ENCODE measurements at regions not wholly inside any gene's neighbourhood (a gene's known extent, or its start where the extent isn't known, plus 50 kb on each side); places are given as distances from the start of the nearest gene placed in this dataset.
"Not testable (repeated sequence)": the region's sequence is repeated elsewhere in the genome, so short reads cannot be mapped to it uniquely, and the experiment has no call there.

DNA sequence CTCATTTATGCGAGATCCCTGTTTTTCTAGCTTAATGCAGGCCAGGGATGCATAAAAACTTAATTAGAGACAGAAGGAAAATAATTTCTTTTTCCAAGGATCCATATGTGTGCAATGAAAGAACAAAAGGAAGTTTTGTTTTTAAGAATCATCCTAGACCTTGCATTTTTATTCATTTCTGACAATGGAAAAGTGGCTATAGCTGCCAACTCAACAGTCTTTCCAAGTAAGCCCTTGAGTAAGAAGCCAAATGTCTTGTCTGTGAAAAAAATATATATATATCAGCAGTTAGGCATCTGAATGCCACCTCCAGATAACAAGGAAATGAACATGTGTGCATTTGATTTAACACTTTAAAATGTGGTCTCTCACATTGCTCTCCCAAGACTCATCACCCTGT lies 1397.6 kb downstream of the GATA3 start:
- H3K9me2 ChIP-seq (ENCODE audit: insufficient read depth) = no peaks in the 10 kb centered on the region
- ATAC-seq = no peak
- no peak overlapping the region for H3K27ac ChIP-seq (ENCODE audit: low read depth, low read length)

DNA sequence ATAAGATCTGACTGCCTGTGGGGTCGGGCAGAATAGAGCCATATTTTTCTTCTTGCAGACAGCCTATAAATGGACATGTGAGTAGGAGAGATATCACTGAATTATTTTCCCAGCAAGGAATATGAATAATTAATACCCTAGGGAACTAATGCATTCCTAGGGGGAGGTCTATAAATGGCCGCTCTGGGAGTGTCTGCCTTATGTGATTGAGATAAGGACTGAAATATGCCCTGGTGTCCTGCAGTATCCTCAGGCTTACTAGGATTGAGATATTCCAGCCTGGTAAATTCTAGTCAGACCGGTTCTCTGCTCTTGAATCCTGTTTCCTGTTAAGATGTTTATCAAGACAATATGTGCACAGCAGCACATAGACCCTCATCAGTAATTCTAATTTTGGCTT lies 1399.4 kb downstream of the GATA3 start:
- H3K4me1 ChIP-seq (ENCODE audit: control insufficient read depth in 1 of 2, insufficient read depth in 2 of 2, low read length in 2 of 2); DNase-seq (ENCODE audit: low read depth, low spot score); H3K9me2 ChIP-seq (ENCODE audit: insufficient read depth); intact Hi-C loops (cut with micrococcal nuclease); H3K79me2 ChIP-seq (ENCODE audit: insufficient read depth, low read length); BruUV-seq (replicated peaks); H3K4me3 ChIP-seq (replicated peaks in 1 of 2; ENCODE audit: low read depth in 1 of 2, low read length in 2 of 2); H2AFZ ChIP-seq (ENCODE audit: low read depth, low read length, poor library complexity, severe bottlenecking); H3K9ac ChIP-seq (ENCODE audit: low read length); H3K27ac ChIP-seq (ENCODE audit: low read depth, low read length); H3K4me2 ChIP-seq (ENCODE audit: low read length); H4K20me1 ChIP-seq (ENCODE audit: insufficient read depth); POLR2A ChIA-PET; RAD21 ChIA-PET (ENCODE audit: low non-redundant PET in 1 of 2, low total read pairs in 2 of 2, uncharacterized antibody in 2 of 2, unreplicated experiment in 2 of 2); H3K36me3 ChIP-seq (ENCODE audit: control insufficient read depth in 1 of 2, insufficient read depth in 2 of 2, low read length in 2 of 2); H3K27me3 ChIP-seq (ENCODE audit: insufficient read depth, low read length); CTCF ChIA-PET; ATAC-seq: not testable (repeated sequence)
- H3K9me3 ChIP-seq (ENCODE audit: control insufficient read depth in 1 of 2, insufficient read depth in 1 of 2, low read depth in 1 of 2, low read length in 2 of 2) = peaks cover 20 to 21% of the 10 kb centered on the region in 2 experiments; a peak in 2 of 4 replicates

More for the DNA sequence above, 1397.6 kb downstream of the GATA3 start:
- Histone ChIP-seq H2AFZ (ENCODE audit: low read depth, low read length, poor library complexity, severe bottlenecking) (no peak overlapping the region), H3K36me3 (ENCODE audit: control insufficient read depth in 1 of 2, insufficient read depth in 2 of 2, low read length in 2 of 2) (no peaks in the 10 kb centered on the region), H3K4me2 (ENCODE audit: low read length) (no peak overlapping the region), H3K27me3 (ENCODE audit: insufficient read depth, low read length) (no peaks in the 10 kb centered on the region), H3K79me2 (ENCODE audit: insufficient read depth, low read length) (no peaks in the 10 kb centered on the region), H4K20me1 (ENCODE audit: insufficient read depth) (no peaks in the 10 kb centered on the region), H3K9ac (ENCODE audit: low read length) (no peak overlapping the region), H3K9me3 (ENCODE audit: control insufficient read depth in 1 of 2, insufficient read depth in 1 of 2, low read depth in 1 of 2, low read length in 2 of 2) (peaks cover 20 to 21% of the 10 kb centered on the region in 2 experiments; a peak in 2 of 4 replicates), H3K4me3 (replicated peaks in 1 of 2; ENCODE audit: low read depth in 1 of 2, low read length in 2 of 2) (no peak overlapping the region), H3K4me1 (ENCODE audit: control insufficient read depth in 1 of 2, insufficient read depth in 2 of 2, low read length in 2 of 2) (no peaks in the 10 kb centered on the region)
- RAD21 ChIA-PET (ENCODE audit: low non-redundant PET in 1 of 2, low total read pairs in 2 of 2, uncharacterized antibody in 2 of 2, unreplicated experiment in 2 of 2) = no interaction called here
- POLR2A ChIA-PET = no interaction called here
- no peak for TF ChIP-seq CEBPB (IDR thresholded peaks at IDR 0.05; ENCODE audit: low read depth)
- CTCF ChIA-PET = no interaction called here
- intact Hi-C loops (cut with micrococcal nuclease) = no loop called here
- DNase-seq (ENCODE audit: low read depth, low spot score) = no peak
- BruUV-seq (replicated peaks) = no TSS peak

DNA sequence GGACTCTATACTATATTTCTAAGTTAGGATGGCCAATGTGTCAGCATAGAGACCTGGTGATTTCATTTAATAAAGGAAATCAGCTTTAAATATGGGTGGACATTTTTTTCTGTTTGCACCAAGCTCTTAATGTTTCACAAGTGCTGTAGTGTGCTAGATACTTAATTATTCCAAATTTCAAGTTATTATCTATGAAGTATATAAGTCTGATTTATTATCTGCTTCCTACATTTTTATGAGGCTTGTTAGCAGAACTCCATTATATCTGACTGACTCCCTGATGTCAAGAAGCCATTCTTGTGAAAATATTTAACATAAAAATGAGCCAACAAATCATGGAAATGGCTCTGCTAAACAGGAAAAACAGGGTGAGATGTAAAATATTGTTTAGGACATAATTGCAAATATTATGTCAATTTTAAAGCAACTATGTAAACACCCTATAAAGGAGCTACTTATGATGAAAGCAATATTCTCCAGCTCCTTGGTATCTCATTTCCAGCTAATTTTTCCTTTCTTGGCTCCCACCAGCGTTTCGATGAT lies 1415.2 kb downstream of the GATA3 start:
- Histone ChIP-seq H3K9me2 (ENCODE audit: insufficient read depth) (no peaks in the 10 kb centered on the region), H3K9ac (ENCODE audit: low read length) (no peak overlapping the region), H3K79me2 (ENCODE audit: insufficient read depth, low read length) (no peaks in the 10 kb centered on the region), H3K4me1 (ENCODE audit: control insufficient read depth in 1 of 2, insufficient read depth in 2 of 2, low read length in 2 of 2) (no peaks in the 10 kb centered on the region), H3K36me3 (ENCODE audit: control insufficient read depth in 1 of 2, insufficient read depth in 2 of 2, low read length in 2 of 2) (no peaks in the 10 kb centered on the region; a peak in 1 of 4 replicates), H2AFZ (ENCODE audit: low read depth, low read length, poor library complexity, severe bottlenecking) (no peak overlapping the region), H4K20me1 (ENCODE audit: insufficient read depth) (no peaks in the 10 kb centered on the region), H3K4me3 (replicated peaks in 1 of 2; ENCODE audit: low read depth in 1 of 2, low read length in 2 of 2) (no peak overlapping the region), H3K27ac (ENCODE audit: low read depth, low read length) (no peak overlapping the region), H3K9me3 (ENCODE audit: control insufficient read depth in 1 of 2, insufficient read depth in 1 of 2, low read depth in 1 of 2, low read length in 2 of 2) (peaks cover 7 to 17% of the 10 kb centered on the region in 2 experiments; a peak in 2 of 4 replicates), H3K4me2 (ENCODE audit: low read length) (no peak overlapping the region), H3K27me3 (ENCODE audit: insufficient read depth, low read length) (no peaks in the 10 kb centered on the region)
- ChIA-PET CTCF (no interaction called here), POLR2A (no interaction called here), RAD21 (ENCODE audit: low non-redundant PET in 1 of 2, low total read pairs in 2 of 2, uncharacterized antibody in 2 of 2, unreplicated experiment in 2 of 2) (interaction anchor here in 1 of 2 experiments (0.7 kb wide), 1 partner anchor 1842 kb away, joined by 5 read pairs; no protein-coding TSS in a partner anchor)
- no TSS peak for BruUV-seq (replicated peaks)
- intact Hi-C loops (cut with micrococcal nuclease) = no loop called here
- no peak for ATAC-seq
- no peak for DNase-seq (ENCODE audit: low read depth, low spot score)
- TF ChIP-seq TCF7L2 (IDR thresholded peaks at IDR 0.05; ENCODE audit: borderline replicate concordance, extremely low read depth, insufficient read depth, insufficient read length) = no peak
- TF ChIP-seq, protein P1, sequence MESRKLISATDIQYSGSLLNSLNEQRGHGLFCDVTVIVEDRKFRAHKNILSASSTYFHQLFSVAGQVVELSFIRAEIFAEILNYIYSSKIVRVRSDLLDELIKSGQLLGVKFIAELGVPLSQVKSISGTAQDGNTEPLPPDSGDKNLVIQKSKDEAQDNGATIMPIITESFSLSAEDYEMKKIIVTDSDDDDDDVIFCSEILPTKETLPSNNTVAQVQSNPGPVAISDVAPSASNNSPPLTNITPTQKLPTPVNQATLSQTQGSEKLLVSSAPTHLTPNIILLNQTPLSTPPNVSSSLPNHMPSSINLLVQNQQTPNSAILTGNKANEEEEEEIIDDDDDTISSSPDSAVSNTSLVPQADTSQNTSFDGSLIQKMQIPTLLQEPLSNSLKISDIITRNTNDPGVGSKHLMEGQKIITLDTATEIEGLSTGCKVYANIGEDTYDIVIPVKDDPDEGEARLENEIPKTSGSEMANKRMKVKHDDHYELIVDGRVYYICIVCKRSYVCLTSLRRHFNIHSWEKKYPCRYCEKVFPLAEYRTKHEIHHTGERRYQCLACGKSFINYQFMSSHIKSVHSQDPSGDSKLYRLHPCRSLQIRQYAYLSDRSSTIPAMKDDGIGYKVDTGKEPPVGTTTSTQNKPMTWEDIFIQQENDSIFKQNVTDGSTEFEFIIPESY (IDR thresholded peaks at IDR 0.05; ENCODE audit: extremely low read depth, insufficient replicate concordance, low read length) = no peak
- TF ChIP-seq, protein P2, sequence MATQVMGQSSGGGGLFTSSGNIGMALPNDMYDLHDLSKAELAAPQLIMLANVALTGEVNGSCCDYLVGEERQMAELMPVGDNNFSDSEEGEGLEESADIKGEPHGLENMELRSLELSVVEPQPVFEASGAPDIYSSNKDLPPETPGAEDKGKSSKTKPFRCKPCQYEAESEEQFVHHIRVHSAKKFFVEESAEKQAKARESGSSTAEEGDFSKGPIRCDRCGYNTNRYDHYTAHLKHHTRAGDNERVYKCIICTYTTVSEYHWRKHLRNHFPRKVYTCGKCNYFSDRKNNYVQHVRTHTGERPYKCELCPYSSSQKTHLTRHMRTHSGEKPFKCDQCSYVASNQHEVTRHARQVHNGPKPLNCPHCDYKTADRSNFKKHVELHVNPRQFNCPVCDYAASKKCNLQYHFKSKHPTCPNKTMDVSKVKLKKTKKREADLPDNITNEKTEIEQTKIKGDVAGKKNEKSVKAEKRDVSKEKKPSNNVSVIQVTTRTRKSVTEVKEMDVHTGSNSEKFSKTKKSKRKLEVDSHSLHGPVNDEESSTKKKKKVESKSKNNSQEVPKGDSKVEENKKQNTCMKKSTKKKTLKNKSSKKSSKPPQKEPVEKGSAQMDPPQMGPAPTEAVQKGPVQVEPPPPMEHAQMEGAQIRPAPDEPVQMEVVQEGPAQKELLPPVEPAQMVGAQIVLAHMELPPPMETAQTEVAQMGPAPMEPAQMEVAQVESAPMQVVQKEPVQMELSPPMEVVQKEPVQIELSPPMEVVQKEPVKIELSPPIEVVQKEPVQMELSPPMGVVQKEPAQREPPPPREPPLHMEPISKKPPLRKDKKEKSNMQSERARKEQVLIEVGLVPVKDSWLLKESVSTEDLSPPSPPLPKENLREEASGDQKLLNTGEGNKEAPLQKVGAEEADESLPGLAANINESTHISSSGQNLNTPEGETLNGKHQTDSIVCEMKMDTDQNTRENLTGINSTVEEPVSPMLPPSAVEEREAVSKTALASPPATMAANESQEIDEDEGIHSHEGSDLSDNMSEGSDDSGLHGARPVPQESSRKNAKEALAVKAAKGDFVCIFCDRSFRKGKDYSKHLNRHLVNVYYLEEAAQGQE (IDR thresholded peaks at IDR 0.05; ENCODE audit: low read depth) = no peak
- no peak for TF ChIP-seq FOSL1 (IDR thresholded peaks at IDR 0.05; ENCODE audit: low read depth)
- TF ChIP-seq, protein P3, sequence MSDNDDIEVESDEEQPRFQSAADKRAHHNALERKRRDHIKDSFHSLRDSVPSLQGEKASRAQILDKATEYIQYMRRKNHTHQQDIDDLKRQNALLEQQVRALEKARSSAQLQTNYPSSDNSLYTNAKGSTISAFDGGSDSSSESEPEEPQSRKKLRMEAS (IDR thresholded peaks at IDR 0.05) = no peak
- TF ChIP-seq CBX3 (IDR thresholded peaks at IDR 0.05; ENCODE audit: low read depth) = no peak

Data from HCT116 (cell line).